ENCODE measurements at regions not wholly inside any gene's neighbourhood (a gene's known extent, or its start where the extent isn't known, plus 50 kb on each side); places are given as distances from the start of the nearest gene placed in this dataset.

- no peak for DNase-seq (ENCODE audit: low spot score)
These were observed 105.1 kb downstream of the TRAPPC11 start for GRCh38 chr4:183763990-183764754.

DNA sequence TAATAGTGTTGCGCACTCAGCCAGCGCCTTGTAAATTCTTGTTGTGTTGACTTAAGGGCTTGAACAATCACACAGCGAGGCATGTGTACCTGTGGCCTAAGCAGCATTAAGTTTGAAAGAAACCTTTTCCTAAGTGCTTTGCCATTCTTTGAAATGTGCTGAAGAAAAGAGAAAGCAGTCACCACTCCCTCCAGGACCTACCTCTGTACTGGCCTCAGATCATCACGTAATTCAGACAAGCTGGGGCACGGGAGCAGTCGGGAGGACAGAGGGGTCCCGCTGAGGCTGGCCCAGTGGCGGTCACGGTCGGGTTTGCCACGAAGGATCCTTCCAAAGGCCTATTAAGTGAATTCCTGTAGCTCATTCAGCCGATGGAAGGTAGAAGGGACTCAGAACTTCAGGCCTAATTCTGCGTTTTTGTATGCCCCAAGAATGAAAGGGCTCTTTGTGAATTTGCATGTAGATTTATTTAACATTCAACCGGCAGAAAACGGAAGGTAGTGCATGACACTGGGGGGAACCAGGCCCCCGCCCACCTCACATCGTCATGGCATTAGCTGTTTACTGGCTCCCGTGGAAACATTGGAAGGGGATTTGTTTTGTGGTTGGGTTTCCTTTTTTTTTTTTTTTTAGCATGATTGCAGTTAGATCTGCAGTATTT, 106.3 kb downstream of the TRAPPC11 start:
- DNase-seq (ENCODE audit: low spot score), result no peak

DNA sequence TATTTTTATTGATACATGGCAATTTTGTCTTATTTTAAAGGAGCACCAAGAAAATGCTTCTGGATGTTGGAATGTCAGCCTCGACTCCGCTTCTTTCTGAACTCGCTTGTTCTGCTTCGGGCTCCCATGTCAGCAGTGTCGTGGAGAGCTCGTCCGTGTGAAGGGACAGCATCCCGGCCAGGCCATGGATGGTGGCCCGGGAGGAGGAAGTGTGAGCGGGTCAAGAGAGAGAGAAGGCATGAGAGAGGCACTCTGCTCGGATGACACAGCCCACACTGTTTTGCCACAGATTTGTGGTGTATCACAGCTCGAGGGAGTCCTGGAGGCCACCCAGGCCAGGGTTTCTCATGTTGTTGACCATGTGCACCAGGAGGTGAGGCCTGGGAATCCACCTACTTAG, 107.0 kb downstream of the TRAPPC11 start:
- DNase-seq (ENCODE audit: low spot score), result no peak

DNA sequence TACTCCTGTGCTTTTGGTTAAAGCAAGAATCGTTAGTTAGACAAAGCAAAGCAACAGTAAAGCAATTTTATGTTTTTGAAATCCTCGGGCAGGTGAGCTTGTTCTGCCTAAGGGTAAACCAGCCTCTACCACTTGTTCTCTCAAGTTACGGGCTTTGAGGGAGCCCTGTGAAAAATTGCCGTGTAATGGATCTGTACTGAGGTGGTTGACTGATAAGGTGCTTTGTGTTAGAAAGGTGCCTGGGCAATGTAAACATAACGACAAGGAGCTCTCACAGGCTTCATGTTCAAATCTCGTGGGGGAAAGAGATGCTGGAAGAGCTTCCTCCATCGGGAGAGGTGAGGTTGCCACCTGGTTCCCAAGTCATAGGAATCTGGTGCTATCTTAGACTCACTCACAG, 111.8 kb downstream of the TRAPPC11 start:
- DNase-seq (ENCODE audit: low spot score), result no peak

DNA sequence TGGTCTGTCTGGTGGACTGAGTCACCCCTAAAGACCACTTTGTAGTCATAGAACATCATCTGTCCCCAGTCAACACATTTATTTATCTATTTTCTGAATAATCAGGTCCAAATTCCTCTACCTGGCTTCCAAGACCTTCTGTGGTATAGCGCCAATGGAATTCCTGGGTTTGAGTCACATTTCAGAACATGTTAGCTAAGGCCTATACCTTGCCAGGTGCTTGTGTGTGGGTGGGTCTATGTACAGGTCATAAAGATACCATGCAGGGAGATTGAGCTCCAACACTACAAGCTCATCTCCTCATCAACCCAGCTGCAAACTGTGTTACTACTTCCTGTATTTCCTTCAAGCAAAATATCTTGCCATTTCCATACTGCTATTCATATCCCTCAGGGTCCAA, 113.3 kb downstream of the TRAPPC11 start:
- no peak for DNase-seq (ENCODE audit: low spot score)

GRCh38 chr4:183773790-183774189, 114.7 kb downstream of the TRAPPC11 start:
- no peak for DNase-seq (ENCODE audit: low spot score)

DNA sequence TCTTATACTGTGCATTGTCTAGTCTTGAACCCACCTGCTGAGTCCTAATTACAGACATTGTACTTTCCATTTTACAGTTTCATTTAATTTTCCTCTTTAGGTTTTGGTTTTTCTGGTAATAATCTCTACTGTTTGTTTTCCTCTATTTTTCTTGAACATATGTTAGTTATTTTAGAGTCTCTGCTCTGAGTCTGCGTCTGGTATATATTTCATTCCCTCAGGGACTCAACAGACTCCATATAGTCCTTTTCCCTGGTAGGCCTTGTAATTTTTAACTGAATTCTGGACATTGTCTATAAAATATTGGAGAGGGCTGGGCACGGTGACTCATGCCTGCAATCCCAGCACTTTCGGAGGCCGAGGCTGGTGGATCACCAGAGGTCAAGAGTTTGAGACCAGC, 121.8 kb upstream of the STOX2 start:
- no peak for DNase-seq (ENCODE audit: low spot score)

GRCh38 chr4:183783991-183784553, 121.0 kb upstream of the STOX2 start:
- no peak for DNase-seq (ENCODE audit: low spot score)

DNA sequence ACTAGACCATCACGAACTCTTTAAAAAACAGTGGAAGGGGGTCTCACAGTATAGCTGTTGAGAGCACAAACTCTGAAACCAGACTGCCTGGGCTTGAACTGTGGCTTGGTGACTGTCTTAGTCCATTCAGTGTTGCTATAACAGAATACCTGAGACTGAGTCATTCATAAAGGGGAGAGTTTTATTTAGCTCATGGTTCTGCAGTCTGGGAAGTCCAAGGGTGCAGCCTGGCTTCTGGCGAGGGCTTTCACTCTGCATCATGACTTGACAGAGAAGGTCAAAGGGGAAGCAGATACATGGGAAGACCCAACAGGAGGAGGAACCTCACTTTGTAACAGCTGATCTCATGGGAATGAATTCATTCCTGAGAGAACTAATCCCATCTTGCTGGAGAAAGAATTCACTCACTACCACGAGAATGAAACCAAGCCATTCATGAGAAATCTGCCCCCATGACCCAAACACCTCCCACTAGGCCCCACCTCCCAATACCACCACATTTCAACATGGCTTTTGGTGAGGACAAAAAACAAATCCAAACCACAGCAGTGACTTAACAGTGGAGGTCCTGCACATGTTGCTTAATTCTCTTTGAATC, 116.7 kb upstream of the STOX2 start:
- no peak for DNase-seq (ENCODE audit: low spot score)

DNA sequence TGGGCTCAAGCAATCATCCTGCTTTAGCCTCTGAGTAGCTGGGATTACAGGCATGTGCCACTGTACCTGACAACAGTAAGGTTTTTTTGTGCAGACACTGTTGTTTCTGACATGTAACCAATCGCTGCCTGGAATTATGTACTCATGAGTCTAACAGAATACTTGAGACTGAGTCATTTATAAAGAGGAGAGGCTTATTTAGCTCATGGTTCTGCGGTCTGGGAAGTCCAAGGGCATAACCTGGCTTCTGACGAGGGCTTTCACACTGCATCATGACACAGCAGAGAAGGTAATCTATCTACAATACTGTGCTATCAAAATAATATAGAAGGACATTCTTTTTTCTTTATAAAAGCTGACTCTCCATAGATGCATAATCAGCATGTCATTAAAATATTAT, 115.5 kb upstream of the STOX2 start:
- no peak for DNase-seq (ENCODE audit: low spot score)

GRCh38 chr4:183790661-183791060, 114.4 kb upstream of the STOX2 start:
- DNase-seq (ENCODE audit: low spot score), result no peak

DNA sequence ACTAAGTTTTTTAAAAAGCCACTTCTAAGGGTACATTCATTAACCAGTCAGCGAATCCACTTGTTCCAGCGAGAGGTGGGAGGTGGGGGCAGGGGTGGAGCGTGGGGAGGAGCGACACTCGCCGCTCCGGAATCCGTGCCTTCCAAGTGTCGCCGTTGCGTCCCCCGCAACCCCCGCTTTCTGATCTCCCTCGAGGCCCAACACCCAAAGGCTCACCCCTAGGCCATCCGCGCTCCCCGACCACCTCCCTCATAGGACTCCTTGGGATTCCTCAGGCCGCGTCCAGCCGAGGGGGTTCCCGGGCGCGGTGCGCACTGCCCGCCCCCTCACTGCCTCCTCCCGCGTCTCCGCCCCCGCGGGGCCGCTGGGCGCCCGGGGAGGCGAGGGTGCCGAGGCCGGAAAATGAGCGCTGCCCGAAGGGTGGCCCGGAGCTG, 108.1 kb upstream of the STOX2 start:
- DNase-seq (ENCODE audit: low spot score), result peak; percentile 4

DNA sequence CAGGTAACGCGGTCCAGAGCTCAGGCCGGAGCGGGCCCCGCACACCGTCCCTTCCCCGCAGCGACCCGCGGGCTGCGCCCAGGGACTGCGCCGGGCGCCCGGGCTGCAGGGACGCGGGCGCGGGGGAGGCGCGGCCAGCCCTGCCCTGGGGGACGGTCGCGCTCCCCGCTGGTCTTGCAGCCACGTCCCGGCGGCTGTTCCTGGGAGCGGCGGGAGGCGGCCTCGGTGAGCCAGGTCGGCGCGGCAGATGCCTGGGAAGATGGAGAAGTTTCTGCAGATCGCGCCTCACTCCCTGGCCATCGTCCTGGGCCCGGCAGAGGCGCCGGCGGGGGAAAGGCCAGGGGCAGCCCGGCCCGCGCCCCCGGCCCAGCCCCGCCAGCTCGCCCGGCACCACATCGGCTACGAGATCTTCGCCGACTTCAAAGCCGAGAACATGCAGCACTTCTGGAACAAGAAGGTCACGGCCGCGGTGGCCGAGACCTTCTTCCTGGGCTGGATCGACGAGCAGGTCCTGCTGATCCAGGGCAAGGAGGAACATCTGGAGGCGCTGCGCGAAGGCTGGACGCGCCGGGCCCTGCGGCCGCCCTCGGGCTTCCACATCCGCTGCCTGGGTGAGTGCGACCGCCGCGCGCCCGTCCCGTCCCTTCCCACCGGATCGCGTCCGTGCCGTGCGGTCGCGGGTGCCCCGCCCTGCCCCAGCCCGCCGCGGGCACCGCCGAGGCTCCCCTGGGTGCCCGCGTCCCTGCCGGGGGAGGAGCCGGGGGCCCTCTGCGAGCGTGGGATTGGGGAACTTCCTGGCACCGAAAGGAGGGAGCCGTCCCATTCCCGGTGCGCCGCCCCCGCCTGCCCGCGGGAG, 107.4 kb upstream of the STOX2 start:
- DNase-seq (ENCODE audit: low spot score), result no peak

DNA sequence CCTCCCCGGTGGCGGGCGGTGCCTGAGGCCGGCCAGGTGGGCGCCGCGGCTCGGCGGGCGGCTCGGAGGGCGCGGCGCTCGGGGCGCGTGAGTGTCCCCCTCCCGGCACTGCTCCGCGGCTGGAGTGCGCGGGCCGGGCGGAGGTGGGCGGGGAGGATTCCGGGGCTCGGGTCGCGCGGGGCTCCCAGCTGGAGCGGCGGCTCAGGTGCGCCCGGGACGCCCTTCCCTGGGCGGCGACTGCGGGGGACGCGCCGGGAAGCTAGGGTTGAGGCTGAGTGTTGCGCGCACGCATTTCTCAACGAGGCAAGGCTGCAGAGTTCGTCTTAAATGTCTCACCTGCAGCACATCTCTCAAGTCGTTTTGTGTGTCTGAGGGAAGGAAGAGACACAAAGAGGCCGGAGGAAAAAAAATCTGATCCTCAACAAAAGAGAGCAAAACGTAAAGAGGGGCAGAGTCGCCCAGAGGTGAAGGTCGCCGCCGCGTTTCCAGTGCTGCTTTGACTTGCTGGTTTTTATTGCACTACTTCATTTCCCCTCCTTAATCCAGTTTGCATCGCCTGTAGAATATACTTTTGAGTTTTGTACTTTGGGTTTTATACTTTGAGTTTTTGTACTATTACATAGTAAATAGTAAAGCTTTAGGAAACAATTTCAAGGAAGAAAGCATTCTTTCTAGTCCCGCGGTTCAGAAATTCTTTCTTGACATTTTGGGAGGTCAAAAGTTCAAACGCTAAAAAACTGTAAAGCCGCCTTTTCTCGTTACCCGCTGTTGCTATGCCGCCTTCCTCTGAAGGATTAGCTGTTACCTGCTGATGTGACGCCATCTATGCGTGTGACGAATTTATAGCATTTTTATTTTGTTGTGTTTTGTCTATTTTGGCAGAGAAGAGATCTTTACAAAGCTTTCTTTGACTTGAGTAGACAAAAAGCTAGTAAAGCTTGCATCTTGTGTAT, 106.5 kb upstream of the STOX2 start:
- DNase-seq (ENCODE audit: low spot score), result no peak

- no peak for DNase-seq (ENCODE audit: low spot score)
These were observed 103.5 kb upstream of the STOX2 start for GRCh38 chr4:183801457-183802165.

- no peak for DNase-seq (ENCODE audit: low spot score)
These were observed 98.8 kb upstream of the STOX2 start for GRCh38 chr4:183806341-183806740.

DNA sequence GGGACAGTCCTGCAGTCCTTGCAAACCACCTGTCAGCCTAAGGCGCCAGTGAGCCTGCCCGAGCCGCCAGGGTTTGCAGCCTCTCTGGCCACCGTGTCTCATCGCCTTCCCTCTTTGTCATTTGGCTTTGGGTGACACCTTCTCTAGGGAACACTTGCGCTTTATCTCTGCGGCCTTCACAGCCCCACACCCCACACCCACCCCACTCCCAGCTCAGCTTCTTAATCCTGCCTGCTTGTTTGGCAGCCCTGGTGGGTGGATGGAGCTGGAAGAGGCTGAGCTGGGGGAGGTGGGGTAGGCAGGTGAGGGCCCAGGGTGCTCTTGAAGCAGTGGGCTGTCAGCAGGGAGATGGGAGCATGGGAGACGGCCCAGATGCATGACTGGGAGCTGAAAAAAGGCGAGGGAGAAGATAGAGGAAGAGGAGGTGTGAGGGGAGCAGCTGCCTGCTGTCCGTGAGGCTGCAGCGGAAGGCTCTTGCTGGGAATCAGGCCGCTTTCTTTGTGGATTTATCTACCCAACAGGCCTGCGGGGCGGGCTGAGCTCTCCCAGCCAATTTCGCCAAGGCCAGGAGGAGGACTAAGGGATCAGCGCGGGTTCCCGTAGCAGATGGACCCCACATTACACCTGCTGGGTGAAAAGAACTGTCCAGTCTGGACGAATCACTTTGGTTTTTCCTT, 97.5 kb upstream of the STOX2 start:
- no peak for DNase-seq (ENCODE audit: low spot score)

DNA sequence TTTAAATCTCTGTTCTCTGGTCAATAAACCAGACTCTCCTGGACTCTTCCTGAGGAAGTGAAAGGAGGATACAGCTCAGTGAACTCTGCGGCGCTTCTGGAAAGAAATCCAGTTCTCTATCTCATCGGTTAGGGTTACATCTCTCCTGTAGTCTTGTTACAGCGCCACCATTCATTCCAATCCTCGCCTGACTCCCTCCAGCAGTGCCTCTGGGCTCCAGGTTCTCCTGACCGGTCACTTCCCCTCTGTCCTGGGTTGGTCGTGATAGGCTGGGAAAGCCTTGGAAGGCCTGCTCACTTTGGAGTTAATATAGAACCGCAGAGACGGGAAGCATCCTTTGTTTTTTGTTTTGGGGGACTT, 97.0 kb upstream of the STOX2 start:
- DNase-seq (ENCODE audit: low spot score), result no peak

DNA sequence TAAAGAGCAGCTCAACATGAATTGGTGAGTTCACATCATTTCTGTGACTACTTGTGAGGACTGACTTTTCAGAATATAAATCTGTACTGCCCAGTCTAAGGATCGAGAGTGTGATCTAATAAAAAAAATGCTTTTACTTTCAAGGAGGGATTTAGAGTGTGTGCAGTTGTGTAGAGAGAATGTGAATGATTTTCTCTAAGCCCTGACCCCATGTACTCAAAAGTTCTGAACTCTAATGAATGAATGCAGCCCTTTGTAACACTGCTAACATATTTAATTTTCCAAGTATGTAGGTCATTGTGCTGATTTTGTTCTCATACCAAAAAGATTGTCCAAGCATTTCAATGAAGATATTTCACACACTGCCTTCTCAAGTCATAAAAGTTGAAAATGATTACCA, 92.5 kb upstream of the STOX2 start:
- no peak for DNase-seq (ENCODE audit: low spot score)

DNA sequence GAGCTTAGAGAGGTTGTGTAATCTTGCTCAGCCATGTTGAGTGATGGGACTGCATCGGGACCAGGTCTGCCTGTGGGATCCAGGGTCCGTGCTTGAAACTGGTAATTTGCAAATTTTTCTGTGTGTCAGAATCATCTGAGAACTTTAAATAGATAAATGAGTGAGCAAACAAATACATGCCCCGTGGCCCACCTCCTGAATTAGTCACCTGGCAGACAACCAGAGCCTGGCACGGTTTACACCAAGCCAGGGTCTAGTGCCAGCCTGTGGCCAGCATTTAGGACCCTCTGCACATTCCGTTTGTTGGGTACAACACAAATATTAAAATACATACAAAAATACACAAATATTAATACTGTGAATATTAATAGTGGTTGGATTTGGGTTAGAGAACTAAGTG, 90.6 kb upstream of the STOX2 start:
- no peak for DNase-seq (ENCODE audit: low spot score)

Measured in Ammon's horn (tissue), 1 donor.